ENCODE measurements at regions not wholly inside any gene's neighbourhood (a gene's known extent, or its start where the extent isn't known, plus 50 kb on each side); places are given as distances from the start of the nearest gene placed in this dataset.
"Not testable (repeated sequence)": the region's sequence is repeated elsewhere in the genome, so short reads cannot be mapped to it uniquely, and the experiment has no call there.

DNA sequence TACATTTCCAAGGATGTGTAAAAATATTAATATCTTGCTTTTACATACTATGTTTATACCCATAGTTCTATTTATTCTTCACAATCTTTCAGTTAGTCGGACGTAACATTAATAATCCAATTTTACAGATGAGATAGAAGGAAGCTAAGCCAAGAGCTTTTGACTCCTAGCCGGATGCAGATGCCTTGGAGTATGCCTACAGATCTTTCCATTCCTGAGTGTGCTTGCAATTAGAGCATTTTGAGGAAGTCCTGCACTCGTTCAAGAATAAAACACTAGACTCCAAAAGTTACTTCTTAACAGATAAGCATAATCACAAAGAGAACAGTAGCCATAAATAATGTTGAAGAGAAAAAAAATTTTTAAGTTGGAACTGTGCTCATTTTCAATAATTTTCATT, 337.6 kb upstream of the CLEC14A start:
- DNase-seq (ENCODE audit: low read depth in 2 of 3, low spot score in 2 of 3) = no peak

- DNase-seq (ENCODE audit: low read depth in 2 of 3, low spot score in 2 of 3) = no peak
These were observed 337.0 kb upstream of the CLEC14A start for GRCh38 chr14:38592764-38593442.

DNA sequence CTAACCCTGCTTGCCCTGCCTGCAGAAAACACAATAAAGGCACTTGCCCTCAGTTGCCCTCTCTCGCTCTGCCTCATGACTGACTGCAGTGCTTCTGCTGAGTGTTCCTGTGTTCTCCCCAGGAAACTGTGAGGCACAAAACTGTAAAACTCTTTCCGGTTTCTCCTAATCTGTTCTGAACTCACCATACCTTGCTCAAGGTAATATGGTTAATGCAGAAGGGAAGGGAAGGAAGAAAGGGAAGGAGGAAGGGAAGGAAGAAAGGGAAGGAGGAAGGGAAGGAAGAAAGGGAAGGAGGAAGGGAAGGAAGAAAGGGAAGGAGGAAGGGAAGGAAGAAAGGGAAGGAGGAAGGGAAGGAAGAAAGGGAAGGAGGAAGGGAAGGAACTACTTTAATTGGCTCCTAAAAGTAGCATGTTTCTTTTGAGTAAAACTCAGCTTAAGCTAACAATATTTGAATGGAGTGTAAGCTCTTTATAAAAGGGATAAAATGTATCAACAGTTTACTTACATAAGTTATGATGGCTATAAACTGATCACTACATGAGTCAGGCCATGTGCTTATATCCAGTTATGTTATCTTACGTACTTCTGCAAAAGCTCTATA, 334.0 kb upstream of the CLEC14A start:
- DNase-seq (ENCODE audit: low read depth in 2 of 3, low spot score in 2 of 3) = no peak

GRCh38 chr14:38583471-38583870, 327.6 kb upstream of the CLEC14A start:
- DNase-seq (ENCODE audit: low read depth in 2 of 3, low spot score in 2 of 3) = no peak

GRCh38 chr14:38578278-38578681, 322.4 kb upstream of the CLEC14A start:
- DNase-seq (ENCODE audit: low read depth in 2 of 3, low spot score in 2 of 3) = no peak

GRCh38 chr14:38567703-38568102, 311.8 kb upstream of the CLEC14A start:
- DNase-seq (ENCODE audit: low read depth in 2 of 3, low spot score in 2 of 3) = no peak

DNA sequence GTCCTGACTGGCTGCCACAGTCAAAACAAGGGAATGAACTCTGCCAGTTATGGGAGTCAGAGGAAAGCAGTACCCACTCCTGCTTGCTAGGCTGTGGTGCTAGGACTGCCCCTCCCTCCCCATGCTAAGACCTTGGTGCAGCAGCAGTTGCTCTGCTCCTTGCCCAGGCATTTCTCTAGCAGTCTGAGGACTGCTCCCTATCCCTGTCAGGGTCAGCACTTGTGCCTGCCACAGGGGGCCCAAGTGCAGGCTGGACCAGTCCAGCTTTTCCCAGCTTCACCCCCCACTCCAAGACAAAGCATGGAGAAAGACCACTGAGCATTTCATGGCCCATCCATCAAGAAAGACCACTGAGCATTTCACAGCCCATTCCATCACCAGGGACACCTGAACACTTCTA, 305.8 kb upstream of the CLEC14A start:
- DNase-seq (ENCODE audit: low read depth in 2 of 3, low spot score in 2 of 3) = no peak

DNA sequence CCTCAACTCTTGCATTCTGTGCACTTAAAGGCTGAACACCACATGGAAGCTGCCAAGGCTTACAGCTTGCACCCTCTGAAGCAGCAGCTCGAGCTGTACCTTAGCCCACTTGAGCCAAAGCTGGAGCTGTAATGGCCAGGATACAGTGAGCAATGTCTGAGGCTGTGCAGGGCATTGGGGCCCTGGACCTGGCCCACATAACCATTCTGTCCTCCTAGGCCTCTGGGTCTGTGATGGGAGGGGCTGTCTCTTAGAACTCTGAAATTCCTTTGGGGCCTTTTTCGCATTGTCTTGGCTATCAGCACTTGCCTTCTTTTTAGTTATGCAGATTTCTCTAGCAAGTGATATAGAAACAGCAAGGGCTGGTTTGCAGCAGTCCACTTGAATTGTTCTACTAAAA, 303.8 kb upstream of the CLEC14A start:
- DNase-seq (ENCODE audit: low read depth in 2 of 3, low spot score in 2 of 3) = no peak

GRCh38 chr14:38557391-38557790, 301.5 kb upstream of the CLEC14A start:
- not testable (repeated sequence) for DNase-seq (ENCODE audit: low read depth in 2 of 3, low spot score in 2 of 3)

GRCh38 chr14:38556252-38556651, 300.4 kb upstream of the CLEC14A start:
- no peak for DNase-seq (ENCODE audit: low read depth in 2 of 3, low spot score in 2 of 3)

DNA sequence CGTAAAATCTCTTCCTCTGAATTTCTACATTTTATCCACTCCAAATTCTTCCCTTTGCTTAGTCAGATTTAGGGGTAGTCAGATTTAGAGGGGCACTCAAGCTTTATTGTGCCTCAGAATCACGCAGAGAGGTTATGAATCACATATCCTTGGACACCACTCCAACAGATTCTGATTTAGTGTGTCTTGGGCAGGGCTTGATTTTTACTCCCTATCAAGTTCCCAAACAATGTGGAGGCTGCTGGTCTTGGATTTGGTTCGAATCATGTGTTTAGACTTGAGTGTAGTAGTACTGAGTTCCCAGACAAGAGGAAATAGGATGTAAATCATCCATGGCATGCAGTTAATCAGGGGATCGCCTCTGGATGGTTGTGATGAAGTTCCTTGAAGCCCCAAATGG, 298.1 kb upstream of the CLEC14A start:
- no peak for DNase-seq (ENCODE audit: low read depth in 2 of 3, low spot score in 2 of 3)

GRCh38 chr14:38553586-38553985, 297.7 kb upstream of the CLEC14A start:
- no peak for DNase-seq (ENCODE audit: low read depth in 2 of 3, low spot score in 2 of 3)

- no peak for DNase-seq (ENCODE audit: low read depth in 2 of 3, low spot score in 2 of 3)
These were observed 293.7 kb upstream of the CLEC14A start for GRCh38 chr14:38549564-38549963.

DNA sequence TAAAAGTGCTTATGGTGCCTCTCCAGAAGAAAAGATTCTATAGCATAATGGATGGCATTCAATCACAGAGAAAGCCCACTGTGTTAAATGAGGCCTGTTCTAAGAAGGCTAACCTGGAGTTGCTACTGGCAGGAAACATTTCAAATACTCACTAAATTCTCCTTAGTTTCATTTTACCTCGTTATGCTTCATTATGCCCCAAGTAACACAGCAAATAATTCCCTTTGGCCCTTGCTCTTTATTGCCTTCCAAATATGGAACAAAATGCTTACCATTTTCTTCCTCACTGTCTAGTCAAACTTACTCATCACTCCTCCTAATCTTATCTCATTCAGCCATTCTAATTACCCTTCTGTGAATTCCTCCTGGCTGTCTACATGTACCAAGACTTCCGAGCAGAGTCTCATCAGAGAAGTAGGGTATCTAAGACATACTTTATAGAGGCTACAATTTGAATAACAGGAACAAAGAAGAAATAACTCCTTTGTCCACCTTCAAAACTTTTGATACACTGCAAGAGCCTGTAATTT, 292.1 kb upstream of the CLEC14A start:
- DNase-seq (ENCODE audit: low read depth in 2 of 3, low spot score in 2 of 3) = no peak

DNA sequence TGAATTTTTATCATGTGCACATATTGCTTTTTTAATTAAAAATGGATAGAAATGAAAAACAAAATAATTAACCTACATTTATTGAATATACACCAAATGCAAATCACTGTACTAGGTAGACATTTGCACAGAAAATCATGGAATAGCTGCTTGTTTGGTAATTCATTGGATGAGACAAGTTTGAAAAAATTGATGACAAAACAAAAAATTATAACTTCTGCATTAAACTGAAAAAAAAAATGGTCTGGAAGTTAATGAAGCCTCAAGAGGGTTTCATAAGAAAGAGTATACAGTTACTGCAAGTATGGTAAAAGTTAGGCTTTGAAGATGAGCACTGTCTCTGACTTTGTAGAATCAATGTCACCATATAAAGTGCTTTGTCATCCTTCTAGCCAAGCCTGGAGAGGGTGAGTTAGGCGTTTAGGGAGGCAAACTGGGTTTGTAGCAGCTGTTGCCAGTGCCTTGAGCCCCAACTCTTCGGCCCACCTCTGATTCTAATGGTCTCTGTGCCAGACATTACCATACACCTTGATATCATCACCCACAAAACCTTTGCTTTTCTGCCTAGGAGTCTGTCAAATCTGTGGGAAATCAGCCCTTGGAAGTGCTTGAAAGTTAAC, 291.1 kb upstream of the CLEC14A start:
- DNase-seq (ENCODE audit: low read depth in 2 of 3, low spot score in 2 of 3) = no peak

DNA sequence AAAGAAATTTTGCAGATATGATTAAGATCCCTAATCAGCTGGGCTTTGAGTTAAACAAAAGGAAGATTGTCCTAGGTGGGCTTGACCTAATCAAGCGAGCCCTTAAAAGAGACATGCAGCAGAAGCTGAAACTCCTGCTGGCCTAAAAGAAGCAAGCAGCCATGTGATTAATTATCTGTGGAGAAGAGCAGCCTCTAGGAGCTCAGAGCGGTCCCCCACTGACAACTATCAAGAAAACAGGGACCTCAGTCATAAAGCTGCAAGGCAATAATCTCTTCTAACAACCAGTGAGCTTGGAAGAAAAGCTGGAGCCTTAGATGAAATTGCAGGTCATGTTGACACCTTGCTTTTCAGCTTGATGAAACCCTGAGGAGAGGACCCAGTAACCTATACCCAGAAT, 288.9 kb upstream of the CLEC14A start:
- DNase-seq (ENCODE audit: low read depth in 2 of 3, low spot score in 2 of 3) = no peak

GRCh38 chr14:38543851-38544250, 288.0 kb upstream of the CLEC14A start:
- not testable (repeated sequence) for DNase-seq (ENCODE audit: low read depth in 2 of 3, low spot score in 2 of 3)

DNA sequence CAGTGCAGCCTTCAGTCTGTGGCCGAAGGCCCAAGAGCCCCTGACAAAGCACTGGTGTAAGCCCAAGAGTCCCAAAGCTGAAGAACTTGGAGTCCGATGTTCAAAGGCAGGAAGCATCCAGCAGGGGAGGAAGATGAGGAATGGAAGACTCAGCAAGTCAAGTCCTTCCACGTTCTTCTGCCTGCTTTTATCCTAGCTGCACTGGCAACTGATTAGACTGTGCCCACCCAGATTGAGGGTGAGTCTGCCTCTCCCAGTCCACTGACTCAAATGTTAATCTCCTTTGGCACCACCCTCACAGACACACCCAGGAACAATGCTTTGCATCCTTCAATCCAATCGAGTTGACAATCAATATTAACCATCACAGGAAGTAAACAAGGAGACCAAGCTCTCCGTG, 282.2 kb upstream of the CLEC14A start:
- not testable (repeated sequence) for DNase-seq (ENCODE audit: low read depth in 2 of 3, low spot score in 2 of 3)

DNA sequence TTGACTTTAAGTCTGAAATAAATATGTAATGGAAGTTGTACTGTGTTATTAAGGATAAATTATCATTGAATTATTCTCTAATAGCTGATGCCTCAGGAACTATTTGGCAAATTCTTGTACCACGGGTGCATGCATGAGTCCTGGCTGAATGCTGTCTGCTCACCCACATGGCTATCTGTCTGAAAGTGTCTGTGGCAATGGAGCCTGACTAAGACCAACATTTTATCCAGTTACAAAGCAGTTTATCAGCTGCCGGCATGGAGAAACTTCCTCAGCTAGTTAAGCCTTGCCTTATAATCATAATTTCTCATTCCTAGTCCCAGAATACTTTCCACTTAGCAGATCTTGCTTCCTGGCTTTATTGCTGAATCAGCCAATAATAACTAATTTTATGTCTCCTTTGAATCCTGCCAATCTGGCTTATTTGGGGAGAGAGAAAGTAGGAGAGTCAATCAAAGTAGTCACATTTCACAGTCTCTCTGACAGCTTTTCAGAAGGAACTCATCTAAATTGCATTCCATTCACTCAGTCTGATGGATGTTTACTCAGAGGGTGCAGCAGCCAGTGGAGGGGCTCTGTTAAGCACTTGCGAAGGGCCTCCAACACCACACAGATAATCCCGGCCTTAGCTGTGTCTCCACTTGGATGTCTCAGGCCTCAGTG, 280.6 kb upstream of the CLEC14A start:
- DNase-seq (ENCODE audit: low read depth in 2 of 3, low spot score in 2 of 3) = no peak

DNA sequence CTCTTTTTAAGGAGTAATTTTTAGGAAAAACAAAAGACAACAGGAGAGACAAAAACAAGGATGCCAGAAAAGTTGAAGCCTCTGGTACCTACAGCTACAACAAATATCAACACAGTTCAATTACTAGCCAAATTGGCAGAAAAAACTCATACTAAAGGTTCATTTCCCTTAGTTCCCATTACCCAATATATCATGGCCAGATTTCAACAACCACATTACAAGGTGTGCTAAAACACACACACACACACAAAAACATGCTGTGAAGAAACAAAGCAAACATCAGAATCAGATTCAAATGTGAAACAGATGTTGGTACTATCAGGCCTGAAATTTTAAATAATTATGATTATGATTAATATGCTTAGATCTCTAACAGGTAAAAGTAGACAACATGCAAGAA, 272.7 kb upstream of the CLEC14A start:
- no peak for DNase-seq (ENCODE audit: low read depth in 2 of 3, low spot score in 2 of 3)

GRCh38 chr14:38527502-38527878, 271.6 kb upstream of the CLEC14A start:
- DNase-seq (ENCODE audit: low read depth in 2 of 3, low spot score in 2 of 3) = no peak

Measured in activated CD8-positive, alpha-beta memory T cell treated with anti-CD3 and anti-CD28 coated beads for 48 hours (primary cell).